RPMI7951 (cell line): ENCODE measurements at regions not wholly inside any gene's neighbourhood (a gene's known extent, or its start where the extent isn't known, plus 50 kb on each side); places are given as distances from the start of the nearest gene placed in this dataset.

Experiments
- DNase-seq: peaks from one replicate; pipeline ENCODE4 v3.0.0-alpha.2; 2012; ENCODE audit warnings: low read depth

DNA sequence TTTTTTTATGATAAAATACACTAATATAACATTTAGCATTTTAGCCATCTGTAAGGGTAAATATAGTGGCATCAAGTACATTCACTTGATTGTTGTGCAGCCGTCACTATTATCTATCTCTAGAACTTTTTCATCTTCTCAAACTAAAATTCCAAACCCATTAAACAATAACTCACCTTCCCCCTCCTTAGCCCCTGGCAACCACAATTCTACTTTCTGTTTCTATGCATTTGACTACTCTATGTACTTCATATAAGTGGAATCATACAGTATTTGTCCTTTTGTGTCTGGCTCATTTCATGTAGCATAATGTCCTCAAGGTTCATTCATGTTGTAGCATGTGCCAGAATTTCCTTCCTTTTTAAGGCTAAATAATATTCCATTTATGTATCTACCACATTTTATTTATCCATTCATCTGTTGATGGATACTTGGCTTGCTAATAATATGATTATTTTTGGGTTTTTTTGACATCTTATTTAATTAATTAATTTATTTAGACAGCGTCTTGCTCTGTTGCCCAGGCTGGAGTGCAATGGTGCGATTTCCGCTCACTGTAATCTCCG is 69.6 kb upstream of the MACF1 start:
- no peak for DNase-seq

DNA sequence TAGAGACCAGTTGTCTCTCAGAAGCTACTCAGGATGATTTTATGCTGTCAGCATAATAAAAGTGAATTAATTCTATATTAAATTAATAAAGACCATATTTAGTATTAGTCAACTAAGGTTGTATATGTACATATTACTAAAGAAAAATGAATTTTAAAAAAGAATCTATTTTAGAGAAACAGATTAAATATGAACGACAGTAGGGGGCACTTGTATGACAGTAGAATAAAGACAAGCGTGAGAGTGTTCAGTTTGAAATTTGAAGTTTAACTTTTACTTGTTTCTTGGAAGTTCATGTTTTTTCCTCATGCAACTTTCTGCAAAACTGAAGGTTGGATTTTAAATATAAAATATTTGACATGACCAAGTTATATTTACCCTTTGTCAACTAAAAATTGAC is 67.9 kb upstream of the MACF1 start:
- DNase-seq: no peak

DNA sequence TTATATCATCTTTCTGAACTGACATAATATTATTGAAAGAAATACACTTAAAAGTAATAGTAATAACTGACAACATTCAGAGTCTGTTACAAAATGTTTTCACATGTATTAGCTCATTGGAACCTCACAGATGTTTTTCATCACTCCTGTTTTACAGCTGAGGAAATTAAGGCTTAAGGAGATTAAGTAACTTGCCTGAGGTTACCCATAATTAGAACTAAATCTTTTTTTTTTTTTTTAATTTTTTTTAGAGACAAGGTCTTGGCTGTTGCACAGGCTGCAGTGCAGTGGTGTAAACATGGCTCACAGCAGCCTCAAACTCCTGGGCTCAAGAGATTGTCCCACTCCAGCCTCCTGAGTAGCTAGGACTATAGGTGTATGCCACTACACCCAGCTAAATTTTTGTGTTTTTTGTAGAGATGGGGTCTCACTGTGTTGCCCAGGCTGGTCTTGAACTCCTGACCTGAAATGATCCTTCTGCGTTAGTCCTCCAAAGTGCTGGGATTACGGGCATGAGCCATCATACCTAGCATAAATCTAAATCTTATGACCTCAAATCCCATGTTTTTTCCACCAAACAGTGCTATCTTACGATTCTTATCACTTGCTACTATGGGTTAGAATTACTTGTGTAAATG is 64.7 kb upstream of the MACF1 start:
- DNase-seq: no peak

DNA sequence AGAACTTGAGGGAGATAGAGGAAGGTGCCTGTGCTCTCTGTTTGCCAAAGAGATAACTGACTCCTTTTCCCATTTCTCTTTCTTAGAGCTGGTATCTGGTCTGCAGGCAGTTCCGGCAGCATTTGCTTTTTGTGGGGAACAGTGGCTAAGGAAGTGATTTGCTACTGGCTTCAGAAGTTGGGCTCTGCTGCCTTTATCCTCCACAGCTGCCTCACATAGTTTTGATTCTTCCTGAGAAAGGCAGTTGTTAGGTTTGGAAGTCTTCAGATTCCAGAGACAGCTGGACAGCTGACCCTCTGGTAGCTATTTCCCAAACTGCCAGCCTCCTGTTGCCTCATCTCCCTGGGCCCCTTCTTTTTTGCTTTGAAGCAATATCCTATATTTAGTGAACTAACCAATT is 62.6 kb upstream of the MACF1 start:
- DNase-seq: peak; percentile 23

DNA sequence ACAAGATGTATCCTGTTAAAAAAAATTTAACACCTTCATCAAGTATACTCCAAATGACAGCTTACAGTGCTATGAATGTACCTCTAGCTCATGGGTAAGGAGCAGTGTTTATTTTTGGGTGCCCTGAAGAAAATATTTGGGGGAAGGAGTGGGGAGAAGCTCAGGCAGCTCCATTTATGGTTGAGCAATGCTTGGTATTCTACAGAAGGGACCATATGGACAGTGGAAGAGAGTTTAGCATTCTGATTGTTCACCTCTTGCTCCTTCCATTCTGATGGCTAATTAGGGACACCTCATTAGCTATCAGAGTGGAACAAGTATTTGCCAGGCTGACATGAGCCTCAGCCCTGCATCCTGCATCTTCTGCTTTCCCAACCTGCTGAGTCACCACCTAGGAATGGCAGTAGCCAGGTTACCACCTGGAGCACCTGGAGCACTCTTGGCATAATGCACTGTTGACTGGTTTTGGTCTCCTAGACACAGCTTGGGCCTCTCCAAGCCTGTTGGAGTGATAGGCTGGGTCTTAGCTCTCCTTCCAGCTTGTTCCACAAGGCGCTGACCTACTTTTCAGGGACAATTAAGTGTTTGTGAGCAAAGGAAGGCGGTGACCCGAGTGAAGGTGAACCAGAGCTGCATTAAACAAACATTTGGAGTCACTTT is 62.0 kb upstream of the MACF1 start:
- DNase-seq: no peak

DNA sequence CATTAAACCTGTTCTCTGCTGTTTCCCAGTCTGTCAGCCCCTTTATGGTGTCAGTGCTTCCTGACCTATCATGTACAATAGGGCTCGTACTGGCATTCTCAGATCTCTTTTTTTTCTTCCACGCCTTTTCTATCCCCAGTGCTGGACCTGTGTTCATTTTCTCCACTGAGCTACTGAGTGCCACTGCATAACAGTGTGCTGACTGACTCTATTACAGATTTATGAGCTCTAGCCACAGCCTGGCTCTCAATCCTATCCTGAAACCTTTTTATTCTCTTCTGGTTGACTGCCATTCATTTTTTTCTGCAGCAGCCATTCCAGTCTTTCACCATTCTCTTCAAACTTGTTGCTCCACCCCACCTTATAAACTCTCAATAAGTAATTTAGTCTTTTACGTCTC is 59.6 kb upstream of the MACF1 start:
- DNase-seq: no peak

DNA sequence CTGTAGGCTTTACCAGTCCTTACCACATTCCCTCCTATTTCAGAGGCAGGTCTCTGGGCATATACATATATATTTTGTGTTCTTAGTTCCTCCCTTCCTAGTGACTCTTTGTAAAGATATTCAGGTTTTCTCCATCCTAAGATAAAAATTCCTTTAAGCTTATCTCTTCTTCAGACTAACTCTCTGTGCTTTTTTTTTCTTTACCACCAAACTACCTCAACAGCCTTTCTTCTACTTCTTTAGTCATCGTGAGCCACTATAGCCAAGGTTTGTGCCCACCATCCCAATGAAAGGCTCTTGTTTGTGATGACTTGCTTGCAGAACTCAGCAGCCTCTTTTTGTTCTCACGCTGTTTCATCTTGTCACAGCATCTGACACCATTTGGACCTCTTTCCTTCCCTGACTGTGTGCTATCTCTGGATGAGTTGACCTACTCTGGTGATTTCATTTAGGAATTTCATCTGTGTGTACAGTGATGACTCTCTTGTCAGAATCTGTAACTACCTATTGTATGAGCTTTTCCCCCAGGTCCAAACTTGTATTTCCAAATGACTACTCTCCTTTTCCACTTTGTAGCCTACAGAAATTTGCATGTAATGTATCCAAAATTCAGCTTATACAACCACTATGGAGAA is 59.0 kb upstream of the MACF1 start:
- no peak for DNase-seq

DNA sequence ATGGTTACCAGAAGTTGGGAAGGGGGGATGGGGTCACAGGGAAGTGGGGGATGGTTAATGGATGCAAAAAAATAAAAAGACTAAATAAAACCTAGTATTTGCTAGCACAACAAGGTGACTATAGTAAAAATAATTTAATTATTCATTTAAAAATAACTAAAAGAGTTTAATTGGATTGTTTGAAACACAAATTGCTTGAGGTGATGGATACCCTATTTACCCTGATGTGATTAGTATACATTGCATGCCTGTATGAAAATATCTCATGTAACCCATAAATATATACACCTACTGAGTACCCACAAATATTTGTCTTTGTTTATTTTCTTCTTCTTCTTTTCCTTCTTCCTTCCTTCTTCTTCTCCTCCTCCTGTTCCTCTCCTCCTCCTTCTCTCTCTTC is 57.8 kb upstream of the MACF1 start:
- no peak for DNase-seq

DNA sequence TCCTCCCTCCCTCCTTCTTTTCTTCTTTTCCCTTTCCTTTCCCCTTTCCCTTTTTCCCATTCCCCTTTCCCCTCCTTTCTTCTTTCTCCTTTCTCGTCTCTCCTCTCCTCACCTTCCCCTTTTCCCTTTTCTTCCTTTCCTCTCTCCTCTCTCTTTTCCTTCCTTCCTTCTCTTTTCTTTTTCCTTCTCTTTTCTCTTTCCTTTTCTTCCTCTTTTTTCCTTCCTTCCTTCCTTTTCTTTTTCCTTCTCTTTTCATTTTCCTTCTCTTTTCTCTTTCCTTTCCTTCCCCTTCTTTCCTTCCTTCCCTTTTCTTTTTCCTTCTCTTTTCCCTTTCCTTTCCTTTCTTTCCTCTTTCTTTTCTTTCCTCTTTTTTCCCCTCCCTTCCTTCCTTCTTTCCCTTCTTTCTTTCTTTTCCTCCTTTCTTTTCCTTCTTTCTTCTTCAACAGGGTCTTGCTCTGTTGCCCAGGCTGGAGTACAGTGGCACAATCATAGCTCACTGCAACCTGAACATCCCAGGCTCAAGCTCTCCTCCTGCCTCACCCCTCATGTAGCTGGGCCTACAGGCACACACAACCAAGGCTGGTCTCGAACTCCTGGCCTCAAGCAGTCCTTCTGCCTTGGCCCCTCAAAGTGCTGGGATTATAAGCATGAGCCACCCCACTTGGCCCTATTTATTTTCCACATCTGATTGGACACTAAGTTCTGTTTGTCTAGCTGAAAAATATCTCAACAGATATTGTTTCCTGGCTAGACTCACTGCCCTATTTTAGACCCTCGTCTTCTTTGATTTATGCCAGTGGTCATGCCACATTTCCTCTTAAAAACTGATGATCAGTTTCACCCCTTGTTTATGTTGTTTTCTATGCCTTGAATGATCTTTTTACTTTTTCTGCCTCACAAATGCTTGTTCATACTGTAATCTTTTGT is 57.1 kb upstream of the MACF1 start:
- DNase-seq: no peak

DNA sequence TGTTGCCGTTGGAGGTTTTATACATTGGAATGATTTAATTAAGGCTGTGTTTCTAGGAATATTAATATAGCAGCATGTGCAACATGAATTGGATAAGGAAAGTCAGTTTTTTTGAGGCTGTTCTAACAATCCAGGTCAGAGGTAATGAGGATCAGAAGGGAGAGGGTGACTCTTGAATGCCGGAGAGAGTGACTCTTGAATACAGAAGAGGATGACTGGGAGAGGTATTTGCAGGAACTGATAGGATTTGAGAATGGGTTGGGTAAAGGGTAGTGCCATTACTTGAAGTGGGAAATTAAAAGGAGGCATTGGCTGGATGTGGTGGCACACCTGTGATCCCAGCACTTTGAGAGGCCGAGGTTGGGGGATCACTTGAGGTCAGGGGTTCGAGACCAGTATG is 55.6 kb upstream of the MACF1 start:
- no peak for DNase-seq

DNA sequence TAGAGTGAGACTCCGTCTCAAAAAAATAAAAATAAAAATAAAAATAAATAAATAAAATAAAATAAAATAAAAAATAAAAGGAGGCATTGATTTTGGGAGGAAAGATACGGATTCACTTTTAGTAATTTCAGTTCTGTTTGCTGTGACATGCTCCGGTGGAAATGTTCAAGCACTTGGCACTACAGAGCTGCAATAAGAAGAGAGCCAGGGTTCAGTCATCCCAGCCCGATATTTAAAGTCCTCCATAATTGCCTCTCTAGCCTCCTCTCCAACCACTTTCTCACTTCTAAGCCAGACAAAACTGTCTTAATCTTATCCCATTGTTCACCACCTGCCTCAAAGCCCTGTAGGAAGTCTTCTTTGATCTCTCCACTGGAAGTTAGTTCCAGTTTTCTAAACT is 55.0 kb upstream of the MACF1 start:
- DNase-seq: no peak

DNA sequence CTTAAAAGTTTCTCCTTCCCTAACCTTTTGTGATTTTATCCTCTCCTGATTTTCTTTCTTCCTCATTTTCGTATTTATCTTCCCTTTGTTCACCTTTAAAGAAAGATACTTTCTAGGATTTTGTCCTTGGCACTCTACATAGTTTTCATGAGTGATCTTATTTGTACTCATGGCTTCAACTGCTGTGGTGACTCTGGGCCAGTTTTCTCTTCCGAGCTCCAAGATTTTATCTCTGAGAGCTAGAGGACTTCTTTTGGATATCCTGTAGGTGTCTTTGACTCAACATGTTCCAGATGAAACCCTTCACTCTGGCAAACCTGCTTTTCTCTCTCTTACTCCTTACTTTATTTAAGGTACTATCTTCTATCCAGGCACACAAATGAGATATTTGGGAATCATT is 53.7 kb upstream of the MACF1 start:
- DNase-seq: no peak

DNA sequence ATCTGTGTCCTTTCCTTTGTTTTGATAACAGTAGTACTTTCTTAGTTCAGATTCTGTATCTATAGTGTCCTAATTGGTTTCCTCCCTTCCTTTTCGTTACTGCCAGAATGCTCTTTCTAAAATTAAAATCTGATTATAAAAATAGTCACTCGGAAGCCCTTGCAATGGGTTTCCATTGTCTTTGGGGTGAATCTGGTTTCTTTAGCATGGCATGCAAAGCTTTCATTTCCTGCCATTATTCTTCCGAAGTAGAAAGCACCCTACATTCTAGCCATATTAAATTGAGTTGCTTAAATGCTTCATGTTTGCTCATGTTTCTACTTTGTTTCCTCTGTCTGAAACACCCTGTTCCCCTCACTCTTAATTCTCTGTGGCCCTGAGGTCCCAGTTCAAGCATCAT is 53.2 kb upstream of the MACF1 start:
- no peak for DNase-seq

DNA sequence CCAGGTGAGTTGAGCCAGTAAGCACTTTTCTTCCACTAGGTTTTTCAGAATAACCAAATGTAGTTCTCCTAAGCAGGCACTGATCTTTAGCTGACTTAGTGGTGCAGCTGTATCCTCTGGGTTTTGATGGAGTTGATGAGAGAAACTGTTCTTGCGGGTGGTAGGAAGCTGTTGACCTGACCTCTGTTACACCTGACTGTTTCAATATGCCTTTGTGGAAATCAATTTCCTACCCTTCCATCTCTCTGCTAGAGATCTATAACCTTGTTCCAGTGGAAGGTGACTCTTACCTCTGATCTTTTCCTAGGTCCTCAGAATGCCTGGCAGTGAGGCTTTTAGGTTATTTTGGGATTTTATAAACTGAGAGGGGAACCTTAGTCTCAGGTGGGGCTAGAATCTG is 51.6 kb upstream of the MACF1 start:
- no peak for DNase-seq

DNA sequence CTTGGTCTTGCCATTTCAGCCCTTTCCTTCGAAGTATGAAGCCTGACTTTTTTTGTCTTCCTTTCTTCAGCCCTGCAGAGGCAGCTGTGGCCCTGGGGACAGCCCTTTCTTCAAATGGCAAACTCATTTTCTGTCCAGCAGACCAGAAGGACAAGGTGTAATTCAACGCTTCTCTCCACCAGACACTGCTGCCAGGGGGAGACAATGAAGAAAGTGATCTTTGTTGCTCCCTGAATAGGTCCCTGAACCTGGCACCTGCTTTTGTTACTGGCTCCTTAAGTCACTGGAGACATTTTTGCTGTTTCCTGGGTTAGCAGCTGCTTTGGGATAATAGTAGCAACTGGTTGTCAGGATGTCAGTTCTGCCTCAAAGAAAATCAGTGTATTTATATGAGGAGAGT is 50.8 kb upstream of the MACF1 start:
- DNase-seq: no peak

DNA sequence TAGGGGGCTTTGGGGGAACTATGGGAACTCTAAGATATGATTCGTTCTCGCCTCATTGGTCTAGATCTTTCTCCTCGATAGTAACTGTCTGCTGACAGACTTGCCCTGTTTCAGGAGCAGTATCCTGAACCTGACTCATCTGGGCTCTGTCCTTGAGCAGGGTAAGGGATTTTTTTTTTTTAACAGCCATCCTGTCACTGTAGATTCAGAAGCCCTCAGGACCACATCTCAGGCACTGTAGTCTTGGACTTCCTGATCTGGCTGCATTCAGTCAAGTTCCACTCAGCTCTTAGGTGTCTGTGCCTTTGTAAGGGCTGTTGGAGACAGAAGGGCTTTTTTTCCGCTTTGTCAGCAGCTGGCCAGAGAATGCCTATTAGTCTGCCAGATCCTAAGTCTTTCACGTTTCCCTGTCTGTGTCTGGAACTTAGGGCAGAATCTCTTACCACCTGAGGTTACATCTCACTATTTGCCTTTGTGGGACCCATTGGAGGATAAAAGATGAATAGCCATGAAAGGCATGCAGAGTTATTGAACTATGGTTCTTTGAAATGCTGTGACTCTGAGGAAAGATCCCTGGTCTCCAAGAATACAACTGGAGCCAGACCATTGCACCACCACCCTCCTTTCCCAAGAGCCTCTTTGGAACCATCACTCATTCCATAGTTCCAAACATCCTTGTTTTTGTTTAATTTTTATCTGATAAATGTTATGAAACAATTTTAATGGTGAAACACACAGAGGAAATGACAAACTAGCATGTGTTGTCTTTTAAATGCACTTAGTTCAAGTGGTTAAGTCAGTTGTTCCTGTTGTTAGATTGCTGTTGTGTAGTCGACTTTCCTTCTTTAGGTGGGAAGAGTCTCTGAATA is 49.7 kb upstream of the MACF1 start:
- DNase-seq: peak; percentile 55
